ENCODE measurements at regions not wholly inside any gene's neighbourhood (a gene's known extent, or its start where the extent isn't known, plus 50 kb on each side); places are given as distances from the start of the nearest gene placed in this dataset.

DNA sequence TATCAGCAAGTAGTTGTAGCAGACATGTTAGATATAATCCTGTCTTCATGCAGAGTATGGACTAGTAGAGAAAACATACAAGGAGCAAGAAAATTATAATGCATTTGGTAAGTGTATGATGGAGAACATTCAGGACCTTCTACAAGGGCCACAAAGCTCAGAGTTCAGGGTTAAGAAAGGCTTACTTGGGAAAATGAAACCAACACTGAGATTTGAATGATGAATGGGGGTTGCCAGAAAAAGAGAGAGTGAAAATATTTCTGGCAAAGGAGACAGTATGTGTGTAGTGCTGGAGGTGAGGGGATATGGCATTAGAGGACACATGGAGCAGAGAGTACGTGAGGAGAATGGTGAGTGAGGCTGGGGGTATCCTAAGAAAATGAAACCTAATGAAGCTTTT lies 169.8 kb upstream of the STK32A start:
- no peak for TF ChIP-seq TEAD4 (CRISPR knock-in tag; IDR thresholded peaks at IDR 0.05)
- TF ChIP-seq, protein P1, sequence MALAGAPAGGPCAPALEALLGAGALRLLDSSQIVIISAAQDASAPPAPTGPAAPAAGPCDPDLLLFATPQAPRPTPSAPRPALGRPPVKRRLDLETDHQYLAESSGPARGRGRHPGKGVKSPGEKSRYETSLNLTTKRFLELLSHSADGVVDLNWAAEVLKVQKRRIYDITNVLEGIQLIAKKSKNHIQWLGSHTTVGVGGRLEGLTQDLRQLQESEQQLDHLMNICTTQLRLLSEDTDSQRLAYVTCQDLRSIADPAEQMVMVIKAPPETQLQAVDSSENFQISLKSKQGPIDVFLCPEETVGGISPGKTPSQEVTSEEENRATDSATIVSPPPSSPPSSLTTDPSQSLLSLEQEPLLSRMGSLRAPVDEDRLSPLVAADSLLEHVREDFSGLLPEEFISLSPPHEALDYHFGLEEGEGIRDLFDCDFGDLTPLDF (CRISPR knock-in tag; IDR thresholded peaks at IDR 0.05): no peak
- TF ChIP-seq ZNF138 (CRISPR knock-in tag; conservative IDR thresholded peaks at IDR 0.05): no peak
- TF ChIP-seq, protein P2, sequence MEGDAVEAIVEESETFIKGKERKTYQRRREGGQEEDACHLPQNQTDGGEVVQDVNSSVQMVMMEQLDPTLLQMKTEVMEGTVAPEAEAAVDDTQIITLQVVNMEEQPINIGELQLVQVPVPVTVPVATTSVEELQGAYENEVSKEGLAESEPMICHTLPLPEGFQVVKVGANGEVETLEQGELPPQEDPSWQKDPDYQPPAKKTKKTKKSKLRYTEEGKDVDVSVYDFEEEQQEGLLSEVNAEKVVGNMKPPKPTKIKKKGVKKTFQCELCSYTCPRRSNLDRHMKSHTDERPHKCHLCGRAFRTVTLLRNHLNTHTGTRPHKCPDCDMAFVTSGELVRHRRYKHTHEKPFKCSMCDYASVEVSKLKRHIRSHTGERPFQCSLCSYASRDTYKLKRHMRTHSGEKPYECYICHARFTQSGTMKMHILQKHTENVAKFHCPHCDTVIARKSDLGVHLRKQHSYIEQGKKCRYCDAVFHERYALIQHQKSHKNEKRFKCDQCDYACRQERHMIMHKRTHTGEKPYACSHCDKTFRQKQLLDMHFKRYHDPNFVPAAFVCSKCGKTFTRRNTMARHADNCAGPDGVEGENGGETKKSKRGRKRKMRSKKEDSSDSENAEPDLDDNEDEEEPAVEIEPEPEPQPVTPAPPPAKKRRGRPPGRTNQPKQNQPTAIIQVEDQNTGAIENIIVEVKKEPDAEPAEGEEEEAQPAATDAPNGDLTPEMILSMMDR (IDR thresholded peaks at IDR 0.05): no peak
- no peak for TF ChIP-seq IRF2 (CRISPR knock-in tag; IDR thresholded peaks at IDR 0.05; ENCODE audit: borderline replicate concordance, low read depth)
- TF ChIP-seq, protein P3, sequence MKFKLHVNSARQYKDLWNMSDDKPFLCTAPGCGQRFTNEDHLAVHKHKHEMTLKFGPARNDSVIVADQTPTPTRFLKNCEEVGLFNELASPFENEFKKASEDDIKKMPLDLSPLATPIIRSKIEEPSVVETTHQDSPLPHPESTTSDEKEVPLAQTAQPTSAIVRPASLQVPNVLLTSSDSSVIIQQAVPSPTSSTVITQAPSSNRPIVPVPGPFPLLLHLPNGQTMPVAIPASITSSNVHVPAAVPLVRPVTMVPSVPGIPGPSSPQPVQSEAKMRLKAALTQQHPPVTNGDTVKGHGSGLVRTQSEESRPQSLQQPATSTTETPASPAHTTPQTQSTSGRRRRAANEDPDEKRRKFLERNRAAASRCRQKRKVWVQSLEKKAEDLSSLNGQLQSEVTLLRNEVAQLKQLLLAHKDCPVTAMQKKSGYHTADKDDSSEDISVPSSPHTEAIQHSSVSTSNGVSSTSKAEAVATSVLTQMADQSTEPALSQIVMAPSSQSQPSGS (CRISPR knock-in tag; IDR thresholded peaks at IDR 0.05; ENCODE audit: borderline replicate concordance, low read depth): no peak
- TF ChIP-seq, protein P4, sequence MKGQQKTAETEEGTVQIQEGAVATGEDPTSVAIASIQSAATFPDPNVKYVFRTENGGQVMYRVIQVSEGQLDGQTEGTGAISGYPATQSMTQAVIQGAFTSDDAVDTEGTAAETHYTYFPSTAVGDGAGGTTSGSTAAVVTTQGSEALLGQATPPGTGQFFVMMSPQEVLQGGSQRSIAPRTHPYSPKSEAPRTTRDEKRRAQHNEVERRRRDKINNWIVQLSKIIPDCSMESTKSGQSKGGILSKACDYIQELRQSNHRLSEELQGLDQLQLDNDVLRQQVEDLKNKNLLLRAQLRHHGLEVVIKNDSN (CRISPR knock-in tag; IDR thresholded peaks at IDR 0.05): no peak
- TF ChIP-seq KAT7 (CRISPR knock-in tag; IDR thresholded peaks at IDR 0.05; ENCODE audit: borderline replicate concordance): no peak
- TF ChIP-seq, protein P5, sequence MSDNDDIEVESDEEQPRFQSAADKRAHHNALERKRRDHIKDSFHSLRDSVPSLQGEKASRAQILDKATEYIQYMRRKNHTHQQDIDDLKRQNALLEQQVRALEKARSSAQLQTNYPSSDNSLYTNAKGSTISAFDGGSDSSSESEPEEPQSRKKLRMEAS (CRISPR knock-in tag; IDR thresholded peaks at IDR 0.05): no peak
- TF ChIP-seq JUN (CRISPR knock-in tag; IDR thresholded peaks at IDR 0.05): no peak
- TF ChIP-seq FOXP1 (CRISPR knock-in tag; IDR thresholded peaks at IDR 0.05; ENCODE audit: borderline replicate concordance): no peak
- TF ChIP-seq, protein P6, sequence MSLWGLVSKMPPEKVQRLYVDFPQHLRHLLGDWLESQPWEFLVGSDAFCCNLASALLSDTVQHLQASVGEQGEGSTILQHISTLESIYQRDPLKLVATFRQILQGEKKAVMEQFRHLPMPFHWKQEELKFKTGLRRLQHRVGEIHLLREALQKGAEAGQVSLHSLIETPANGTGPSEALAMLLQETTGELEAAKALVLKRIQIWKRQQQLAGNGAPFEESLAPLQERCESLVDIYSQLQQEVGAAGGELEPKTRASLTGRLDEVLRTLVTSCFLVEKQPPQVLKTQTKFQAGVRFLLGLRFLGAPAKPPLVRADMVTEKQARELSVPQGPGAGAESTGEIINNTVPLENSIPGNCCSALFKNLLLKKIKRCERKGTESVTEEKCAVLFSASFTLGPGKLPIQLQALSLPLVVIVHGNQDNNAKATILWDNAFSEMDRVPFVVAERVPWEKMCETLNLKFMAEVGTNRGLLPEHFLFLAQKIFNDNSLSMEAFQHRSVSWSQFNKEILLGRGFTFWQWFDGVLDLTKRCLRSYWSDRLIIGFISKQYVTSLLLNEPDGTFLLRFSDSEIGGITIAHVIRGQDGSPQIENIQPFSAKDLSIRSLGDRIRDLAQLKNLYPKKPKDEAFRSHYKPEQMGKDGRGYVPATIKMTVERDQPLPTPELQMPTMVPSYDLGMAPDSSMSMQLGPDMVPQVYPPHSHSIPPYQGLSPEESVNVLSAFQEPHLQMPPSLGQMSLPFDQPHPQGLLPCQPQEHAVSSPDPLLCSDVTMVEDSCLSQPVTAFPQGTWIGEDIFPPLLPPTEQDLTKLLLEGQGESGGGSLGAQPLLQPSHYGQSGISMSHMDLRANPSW (CRISPR knock-in tag; conservative IDR thresholded peaks at IDR 0.05; ENCODE audit: low read depth): no peak

Measured in WTC11 (cell line).